DMS53 (cell line): ENCODE measurements at regions not wholly inside any gene's neighbourhood (a gene's known extent, or its start where the extent isn't known, plus 50 kb on each side); places are given as distances from the start of the nearest gene placed in this dataset.

Experiments used
- DNase-seq: peaks from one replicate; lab custom pipeline; 2025; lab: John Stamatoyannopoulos, UW

DNA sequence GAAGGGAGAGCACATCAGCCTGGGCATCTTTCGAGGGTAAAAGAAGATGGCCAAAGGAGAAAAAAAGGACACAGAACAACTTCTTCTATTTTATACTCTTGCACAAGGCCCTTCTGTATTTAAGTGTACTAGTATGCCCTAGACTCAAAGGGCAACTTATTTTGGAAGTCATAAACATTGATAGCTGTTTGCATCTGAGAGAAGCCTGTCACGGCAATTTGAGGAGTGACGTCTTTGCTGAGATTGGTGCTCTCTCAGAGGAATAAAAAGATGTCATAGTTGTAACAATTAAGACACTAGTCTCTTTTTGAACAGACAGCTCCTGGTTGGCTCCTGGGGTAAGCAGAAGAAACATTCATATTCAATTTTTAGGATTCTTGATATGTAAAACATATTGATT, 260.4 kb upstream of the TTC14 start:
- DNase-seq: no peak

DNA sequence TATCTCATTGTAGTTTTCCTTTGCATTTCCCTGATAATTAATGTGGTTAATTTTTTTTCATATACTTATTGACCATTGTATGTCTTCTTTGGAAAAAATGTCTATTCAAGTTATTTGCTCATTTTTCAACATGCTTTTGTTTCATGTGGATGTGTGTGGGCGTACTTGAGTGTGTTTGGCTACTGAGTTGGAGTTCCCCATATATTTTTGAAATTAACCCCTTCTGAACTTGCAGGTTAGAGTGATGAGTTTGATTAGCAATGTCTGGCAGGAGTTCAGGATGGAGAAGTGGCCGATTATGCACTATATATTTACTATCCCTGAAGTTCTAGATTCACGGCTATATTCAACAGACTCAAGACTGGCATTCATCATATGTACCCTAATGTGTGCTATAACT, 250.4 kb upstream of the TTC14 start:
- DNase-seq: no peak

DNA sequence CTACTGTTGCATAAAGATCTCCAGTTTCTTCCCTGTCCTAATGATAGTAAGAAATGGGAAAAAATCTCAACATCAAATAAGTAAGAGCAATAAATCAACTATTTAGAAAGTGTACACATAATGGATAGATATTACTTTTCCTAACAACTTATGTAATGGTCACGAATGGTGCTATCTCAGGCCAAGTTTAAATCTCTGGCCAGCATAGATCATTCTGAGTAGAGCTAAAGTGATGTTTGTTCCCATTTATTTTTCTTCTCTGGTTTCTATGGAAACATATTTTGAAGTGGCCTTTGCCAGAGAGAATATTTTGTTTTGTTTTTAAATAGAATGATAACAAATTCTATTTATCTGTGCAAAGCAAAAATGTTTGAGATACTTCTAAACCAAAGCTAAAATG, 249.7 kb upstream of the TTC14 start:
- no peak for DNase-seq

DNA sequence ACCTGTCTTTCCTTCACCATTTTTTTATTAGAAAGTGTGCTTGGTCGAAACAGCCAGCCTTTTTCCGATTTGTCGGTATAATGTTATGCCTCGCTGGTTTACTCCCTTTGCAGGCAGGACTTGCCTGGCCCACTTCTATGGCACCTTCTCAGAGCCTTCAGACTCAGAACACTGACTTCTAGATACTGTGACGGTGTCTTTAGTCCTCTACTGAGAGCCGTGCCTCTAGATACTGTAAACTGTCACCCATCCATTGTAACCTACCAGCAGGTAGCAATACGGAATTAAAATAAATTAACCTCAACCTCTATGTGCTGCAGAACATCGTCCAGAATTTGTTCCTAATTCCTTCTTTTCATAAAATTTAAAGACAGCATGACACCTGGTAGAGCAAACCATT, 247.7 kb upstream of the TTC14 start:
- no peak for DNase-seq

DNA sequence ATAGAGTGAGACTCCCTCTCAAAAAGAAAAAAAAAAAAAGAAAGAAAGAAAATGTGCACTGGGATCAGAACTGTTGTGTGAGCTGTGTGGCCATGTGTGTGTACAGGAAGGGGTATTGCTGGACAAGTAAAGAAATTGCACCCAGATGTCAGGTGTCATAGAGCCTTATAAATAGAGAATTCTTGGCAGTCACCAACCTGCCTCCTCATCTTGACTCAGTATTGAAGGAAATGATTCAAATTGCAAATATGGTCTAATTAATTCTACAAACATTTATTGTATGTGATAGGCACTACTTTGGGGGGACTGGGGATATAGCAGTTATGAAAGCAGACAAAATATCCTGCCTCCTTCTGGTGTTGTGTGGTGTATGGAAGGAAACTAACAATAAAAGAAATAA, 243.8 kb upstream of the TTC14 start:
- DNase-seq: no peak

DNA sequence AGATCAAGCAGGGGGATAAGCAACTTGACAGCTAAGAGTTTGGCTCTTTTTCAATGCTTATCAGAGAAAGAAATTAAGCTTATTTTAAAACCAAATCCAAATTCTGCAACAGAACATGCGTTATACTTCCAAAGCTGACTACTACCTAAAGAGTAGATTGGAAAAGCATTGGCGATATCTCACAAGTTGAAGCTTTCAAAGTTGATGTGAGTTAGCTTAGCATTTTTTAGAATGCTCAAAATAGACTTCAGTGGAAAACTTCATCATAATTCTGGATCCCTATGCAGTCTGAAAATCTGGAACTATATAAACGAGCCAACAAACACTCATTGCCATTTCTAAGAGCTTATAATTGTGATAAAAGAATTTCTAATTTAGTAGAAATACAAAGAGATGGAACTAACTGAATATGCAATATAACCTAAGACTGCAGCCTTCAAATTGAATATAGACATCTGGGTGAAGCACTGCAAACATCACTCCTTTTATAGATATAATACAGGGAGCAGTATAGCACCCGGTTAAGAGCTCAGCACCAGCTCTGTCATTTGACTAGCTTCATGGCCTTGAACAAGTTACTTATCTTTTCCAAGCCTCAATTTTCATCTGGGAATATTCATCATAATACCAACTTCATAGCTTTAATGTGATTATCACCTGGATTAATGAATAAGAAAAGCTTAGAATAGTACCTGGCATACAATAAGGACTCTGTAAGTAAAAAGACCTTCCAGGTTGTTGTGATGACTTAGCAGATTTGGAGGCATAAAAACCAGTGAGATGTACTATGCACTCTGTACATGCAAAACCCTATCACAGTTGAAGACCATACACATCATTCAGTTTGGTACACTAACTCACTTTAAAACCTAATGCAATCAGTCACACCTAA, 242.7 kb upstream of the TTC14 start:
- peak; percentile 4 for DNase-seq

DNA sequence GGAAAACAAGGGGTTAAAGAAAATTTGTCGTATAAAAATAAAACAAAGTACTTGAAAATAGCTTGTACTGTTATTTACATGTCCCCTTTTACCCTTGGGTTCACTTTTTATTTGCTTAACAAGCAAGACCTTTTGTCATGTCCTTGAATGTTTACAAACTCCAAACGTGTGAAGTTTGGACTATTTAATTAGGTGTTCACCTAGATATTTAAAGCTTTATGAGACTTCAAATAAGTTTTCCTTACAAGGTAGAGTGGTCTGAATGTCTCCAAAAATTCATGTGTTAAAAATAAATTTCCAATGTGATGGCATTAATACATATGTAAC, 242.0 kb upstream of the TTC14 start:
- DNase-seq: no peak

DNA sequence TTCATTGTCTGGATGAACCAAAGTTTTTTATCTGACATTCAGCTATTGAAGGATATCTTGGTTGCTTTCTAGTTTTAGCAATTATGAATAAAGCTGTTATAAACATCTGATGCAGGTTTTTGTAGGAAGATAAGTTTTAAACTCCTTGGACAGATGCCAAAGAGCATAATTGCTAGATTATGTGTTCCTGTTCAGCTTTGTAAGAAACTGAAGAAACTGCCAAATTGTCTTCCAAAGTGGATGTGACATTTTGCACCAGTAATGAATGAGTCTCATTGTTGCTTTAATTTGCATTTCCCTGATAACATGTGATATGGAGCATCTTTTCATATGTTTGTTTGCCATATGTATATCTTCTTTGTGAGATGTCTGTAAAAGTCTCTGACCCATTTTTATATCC, 239.9 kb upstream of the TTC14 start:
- no peak for DNase-seq

DNA sequence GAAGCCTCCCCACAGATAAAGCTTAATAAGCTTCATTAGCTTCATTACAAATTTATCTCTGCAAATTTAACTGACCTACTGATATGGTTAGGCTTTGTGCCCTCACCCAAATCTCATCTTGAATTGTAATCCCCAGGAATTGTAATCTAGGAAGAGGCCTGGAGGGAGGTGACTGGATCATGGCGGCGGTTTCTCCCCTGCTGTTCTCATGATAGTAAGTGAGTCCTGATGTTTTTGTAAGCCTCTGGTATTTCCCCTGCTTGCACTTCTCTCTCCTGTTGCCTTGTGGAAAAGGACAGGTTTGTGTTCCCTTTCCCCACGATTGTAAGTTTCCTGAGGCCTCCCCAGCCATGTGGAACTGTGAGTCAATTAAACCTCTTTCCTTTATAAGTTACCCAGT, 226.1 kb upstream of the TTC14 start:
- DNase-seq: no peak

DNA sequence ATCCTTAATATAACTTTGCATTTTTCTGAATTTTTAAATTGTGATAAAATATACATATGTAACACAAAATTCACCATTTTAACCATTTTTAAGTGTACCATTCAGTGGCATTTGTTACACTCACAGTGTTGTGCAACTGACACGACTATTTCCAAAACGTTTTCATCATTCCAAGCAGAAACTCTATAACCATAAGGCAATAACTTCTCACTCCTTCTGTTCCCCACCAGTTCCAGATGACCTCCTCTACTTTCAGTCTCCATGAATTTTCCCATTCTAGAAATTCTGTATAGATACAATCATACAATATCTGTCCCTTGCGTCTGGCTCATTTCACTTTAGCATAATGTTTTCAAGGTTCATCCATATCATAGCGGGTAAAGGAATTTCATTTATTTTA, 223.5 kb upstream of the TTC14 start:
- no peak for DNase-seq

DNA sequence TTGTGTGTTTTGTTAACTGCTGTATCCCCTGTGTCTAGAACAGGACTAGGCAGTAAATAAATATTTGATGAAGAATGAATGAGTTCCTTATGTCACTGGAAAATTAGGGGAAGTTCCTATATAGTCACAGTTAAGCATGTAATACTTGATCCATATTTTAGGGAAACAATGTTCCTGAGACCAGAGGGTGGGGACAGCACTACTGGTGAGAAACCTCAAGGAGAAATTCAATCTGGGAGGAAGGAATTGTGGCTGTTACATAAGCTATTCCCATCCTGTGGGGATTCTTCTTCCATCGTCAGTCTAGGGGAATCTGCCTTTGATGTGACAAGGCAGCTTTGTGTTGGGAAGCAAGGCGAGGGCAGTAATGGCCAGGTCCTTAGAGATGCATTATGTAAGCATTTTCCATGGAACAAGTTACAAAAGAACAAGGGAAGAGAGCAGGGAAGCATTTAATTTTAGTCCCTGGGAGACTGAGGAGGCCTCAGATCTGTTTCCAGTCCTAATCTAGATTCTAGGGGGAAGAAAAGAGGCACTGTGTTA, 219.3 kb upstream of the TTC14 start:
- DNase-seq: no peak

DNA sequence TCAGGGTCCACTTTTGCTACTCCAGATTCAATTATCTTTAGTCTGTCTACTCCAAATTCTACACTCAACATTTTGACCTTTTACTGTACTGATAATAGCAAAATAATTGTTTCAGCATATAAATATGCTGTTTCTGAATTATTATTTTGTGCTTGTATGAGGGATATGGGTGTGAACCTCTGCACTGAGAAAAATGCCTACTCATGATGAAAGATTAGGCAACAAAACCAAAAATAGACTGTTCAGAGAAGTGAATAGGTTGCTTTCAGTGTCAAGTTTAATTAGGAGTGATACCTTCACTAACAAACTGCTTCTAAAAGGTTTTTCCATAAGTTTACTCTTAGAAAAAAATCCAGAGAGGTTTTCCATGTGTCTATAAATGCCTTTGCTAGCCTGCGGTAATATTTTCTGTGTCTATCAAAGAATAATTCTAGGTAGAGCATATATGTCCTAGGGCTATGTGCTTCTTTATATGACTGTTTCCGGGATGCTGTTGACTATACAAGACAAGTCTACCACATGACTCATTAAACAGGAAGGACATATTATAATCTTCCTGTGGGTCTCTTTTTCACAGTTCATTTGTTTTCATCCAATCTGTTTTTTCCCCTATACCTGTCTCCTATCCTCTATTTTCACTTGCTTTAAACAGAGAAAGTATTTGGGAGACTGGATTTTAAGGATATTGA, 218.5 kb upstream of the TTC14 start:
- DNase-seq: no peak

DNA sequence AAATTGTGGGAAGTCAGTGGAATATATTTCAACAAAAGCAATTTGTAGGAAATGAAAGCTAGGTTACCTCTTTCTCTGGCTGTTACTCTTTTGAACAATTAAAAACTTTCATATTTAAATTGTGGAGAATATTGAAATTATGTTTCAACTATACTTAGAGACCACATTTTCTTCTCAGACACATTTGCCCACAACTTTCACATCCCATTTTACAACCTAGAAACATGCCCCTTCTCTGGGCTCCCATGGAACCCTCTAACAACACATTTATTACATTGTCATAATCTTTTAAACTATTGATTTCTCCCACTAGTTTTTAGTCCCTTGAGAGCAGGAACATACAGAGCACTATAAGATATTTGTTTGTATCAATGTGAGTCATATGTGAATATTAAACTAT, 211.7 kb upstream of the TTC14 start:
- DNase-seq: no peak

DNA sequence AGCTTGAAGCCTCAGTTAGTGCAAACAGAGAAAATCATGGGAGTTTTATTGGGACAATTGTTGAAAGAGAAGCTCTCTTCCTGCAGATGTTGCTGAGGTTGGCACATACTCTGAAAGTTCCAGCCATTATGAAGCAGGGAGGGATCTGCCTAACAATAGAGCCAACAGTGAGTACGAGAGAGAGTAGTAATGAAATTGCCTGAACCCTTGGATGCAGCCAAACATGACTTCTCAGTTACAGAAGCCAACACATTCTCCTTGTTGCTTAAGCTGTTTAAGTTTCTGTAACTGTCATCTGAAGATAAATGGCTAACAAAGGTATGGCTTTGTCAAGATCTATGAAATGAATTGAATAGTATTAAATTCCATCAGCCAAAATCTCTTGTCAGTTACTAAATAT, 211.0 kb upstream of the TTC14 start:
- no peak for DNase-seq

DNA sequence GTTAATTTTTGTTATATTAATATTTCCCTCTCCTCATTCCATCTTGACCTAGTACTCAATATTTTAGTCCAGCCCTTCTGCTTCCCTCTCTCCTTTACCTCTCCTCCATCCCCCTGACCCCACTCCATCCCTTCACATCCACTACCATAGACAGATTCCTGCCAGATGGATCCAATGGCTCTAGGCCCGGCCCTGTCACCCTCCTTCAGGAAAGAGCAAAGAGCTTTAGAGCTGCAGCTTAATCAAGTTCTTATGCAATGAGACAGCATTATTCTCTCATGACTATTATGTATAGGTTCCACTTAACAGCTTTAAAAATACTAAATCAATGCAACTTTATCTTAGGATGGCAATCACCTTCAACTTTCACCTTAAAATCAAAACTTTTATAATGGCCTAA, 200.7 kb upstream of the TTC14 start:
- DNase-seq: no peak

DNA sequence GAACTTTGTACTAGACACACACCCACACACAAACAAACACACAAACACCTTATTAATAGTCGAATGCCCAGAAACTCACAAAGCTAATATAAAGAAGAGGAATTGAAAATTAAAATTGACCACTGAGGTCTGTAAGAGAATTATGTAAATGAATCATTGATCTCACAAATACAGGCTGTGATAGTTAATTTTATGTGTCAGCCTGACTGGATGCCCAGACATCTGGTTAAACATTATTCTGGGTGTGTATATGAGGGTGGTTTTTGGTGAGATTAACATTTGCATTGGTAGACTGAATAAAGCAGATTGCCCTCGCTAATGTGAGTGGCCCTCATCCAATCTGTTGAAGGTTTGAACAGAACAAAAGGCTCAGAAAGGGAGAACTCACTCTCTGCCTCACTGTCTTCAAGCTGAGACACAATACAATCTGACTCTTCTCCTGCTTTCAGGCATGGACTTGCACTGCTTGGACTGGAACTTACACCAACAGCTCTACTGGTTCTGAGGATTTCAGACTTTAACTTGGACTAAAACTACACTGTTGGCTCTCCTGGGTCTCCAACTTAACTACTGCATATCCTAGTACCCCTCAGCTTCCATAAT, 199.4 kb upstream of the TTC14 start:
- no peak for DNase-seq

DNA sequence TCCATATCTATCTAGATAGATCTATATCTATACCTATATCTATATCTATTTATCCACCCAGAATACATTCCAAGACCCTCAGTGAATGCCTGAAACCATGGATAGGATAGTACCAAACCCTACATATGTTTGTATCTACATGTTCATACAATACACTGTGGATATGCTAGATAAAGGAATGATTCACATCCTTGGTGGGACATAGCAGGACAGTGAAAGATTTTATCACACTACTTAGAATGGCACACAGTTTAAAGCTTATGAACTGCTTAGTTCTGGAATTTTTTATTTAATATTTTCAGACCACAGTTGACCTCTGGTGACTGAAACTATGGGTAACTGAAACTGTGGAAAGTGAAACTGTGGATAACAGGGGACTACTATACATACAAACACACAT, 198.8 kb upstream of the TTC14 start:
- no peak for DNase-seq

DNA sequence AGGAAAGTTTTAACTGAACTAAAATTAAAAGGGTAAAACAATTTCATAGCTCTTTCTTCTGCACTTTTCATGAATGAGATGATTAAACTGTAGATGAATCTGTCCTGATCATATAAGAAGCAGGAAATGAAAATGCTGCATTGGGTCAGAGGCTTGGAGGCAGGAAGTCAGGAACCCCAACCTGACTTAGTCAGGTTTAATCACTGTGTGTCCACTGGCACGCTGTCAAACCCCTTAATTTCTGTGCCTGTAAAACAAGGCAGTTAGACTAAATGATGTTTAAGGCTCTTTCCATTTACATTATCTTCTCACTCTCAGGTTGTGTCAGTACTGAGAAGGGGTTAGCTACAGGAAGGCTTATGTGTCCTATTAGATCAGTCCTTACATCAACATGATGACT, 193.3 kb upstream of the TTC14 start:
- no peak for DNase-seq

DNA sequence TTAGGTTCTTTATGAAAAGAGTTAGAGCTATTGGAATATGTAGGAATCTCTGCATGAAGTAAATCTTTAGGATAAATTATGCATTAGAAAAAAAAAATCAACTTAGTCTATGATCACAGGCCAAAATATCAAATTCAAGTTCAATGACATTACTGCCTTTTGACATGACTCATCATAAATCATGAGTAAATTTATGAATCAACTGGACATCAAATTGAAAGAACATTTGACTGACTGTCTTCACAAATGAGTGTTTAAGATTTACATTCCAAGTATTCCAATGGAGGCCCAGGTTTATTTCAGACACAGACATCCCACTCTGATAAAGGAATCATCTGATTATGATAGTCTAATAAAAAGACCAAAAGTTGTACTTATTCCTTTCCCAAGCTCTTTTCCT, 192.8 kb upstream of the TTC14 start:
- no peak for DNase-seq

DNA sequence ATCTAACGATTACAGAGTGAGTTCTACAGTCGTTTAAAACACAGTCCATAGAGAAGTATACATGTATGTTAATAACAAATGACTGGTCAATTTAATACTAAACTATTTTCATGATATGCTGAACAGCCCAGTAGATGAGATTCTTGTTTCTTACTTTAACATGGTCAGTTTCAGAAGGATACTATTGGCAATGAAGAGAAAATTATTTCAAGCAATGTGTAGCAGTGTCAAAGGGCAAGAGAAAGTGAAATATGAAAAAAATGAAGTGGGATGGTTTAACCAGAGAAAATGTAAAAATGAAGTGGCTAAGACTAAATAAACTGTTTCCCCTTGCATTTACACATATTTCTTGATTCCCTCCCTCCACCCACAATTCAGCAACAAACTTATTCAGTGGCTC, 192.1 kb upstream of the TTC14 start:
- no peak for DNase-seq

DNA sequence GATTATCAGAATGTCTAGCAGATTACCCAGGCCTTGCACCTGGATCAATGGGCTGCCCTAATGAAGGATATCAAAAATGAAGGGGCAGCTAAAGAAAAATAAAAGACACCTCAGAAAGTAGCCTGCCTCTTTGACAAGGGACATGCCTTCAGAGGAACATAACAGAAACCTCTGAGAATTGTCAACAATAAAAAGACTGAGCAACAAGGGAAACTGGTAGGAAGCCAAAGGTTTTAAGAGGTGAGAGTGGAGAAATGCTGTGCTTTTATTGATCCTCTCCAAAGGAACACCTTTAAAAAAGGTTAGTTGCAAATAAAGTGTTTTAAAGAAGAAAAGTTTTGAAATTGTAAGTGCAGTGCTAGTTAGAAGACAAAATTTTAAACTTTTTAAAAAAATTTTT, 187.8 kb upstream of the TTC14 start:
- no peak for DNase-seq

DNA sequence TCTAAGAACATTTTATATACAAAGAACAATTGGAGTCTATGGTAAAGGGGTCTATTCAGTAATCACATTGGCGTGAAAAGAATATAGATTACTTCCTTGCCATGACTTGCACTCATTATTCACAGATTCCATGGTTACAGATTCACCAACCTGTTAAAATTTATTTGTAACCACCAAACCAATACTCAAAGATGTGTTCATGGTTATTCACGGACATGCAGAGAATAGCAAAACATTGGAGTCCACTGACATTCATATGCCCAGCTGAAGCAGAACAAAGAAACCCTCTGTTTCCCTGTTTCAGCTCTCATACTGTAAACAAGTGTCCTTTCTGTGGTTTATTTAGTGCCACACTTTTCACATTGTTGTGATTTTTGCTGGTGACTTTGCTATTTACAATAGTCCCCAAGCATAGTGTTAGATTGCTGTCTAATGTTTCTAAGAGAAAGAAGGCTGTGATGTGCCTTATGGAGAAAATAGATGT, 185.8 kb upstream of the TTC14 start:
- no peak for DNase-seq

DNA sequence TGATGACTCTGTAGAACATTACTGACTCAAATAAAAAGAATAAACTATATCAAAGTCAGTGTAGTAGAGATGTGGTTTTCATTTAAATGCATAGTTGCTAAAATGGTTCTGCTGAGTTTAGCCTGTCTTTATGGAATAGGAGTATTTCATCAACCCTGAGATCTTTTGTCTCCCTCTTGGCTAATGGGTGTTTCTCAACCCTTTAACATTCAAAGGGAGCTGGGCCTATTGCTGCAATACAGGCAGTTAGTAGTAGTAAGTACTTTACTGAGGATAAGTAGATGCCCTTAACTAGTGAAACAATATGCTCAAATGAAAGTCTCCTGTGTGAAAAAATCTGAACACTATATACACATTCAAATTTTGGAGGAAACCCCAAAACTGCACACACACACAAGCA, 184.7 kb upstream of the TTC14 start:
- DNase-seq: no peak
